Upper lobe of left lung (tissue), 6 donors: ENCODE measurements at regions not wholly inside any gene's neighbourhood (a gene's known extent, or its start where the extent isn't known, plus 50 kb on each side); places are given as distances from the start of the nearest gene placed in this dataset.

ENCODE experiments used
- ATAC-seq, 2 donors: fragments of 200-7000 bp; cut with Tn5 transposase; one replicate each; pipeline ENCODE4 v1.9.1; 2022; ENCODE audit warnings: mild to moderate bottlenecking in 2 of 2, moderate library complexity in 2 of 2; ENCODE audit not compliant: low FRiP score in 2 of 2
- DNase-seq, 2 donors: peaks; one replicate each; pipeline ENCODE4 v3.0.0-alpha.2; 2019 to 2020
- H3K27ac ChIP-seq, 4 donors: fragments of 200-600 bp; sonication (generic); one replicate each; pipeline ENCODE4 v1.5.1; 2016 to 2019
- H3K27me3 ChIP-seq, 4 donors: fragments of 200-600 bp; sonication (generic); one replicate each; pipeline ENCODE4 v1.5.1; 2017 to 2019
- H3K36me3 ChIP-seq, 4 donors: fragments of 200-600 bp; sonication (generic); one replicate each; pipeline ENCODE4 v1.5.1; 2016 to 2019
- H3K4me1 ChIP-seq, 4 donors: fragments of 200-600 bp; sonication (generic); one replicate each; pipeline ENCODE4 v1.5.1; 2018 to 2019
- H3K4me3 ChIP-seq, 4 donors: fragments of 200-600 bp; sonication (generic); one replicate each; pipeline ENCODE4 v1.5.1; 2017 to 2019; ENCODE audit warnings: mild to moderate bottlenecking in 2 of 4, moderate library complexity in 1 of 4
- H3K9me3 ChIP-seq, 4 donors: fragments of 200-600 bp; sonication (generic); one replicate each; pipeline ENCODE4 v1.5.1; 2018 to 2019
- CTCF ChIP-seq, 6 experiments: fragments of 450-650 bp in 4 of 6; fragments of 200-600 bp in 2 of 6; sonication (generic) in 2 of 6; IDR thresholded peaks; one replicate each; pipeline ENCODE4 v1.5.1; 2016 to 2019; ENCODE audit warnings: antibody characterized with exemption in 6 of 6
- EP300 ChIP-seq, 4 donors: sonication (generic); formaldehyde crosslinking; IDR thresholded peaks; one replicate each; pipeline ENCODE4 v1.5.1; 2017; ENCODE audit warnings: antibody characterized with exemption in 4 of 4, control low read depth in 2 of 4
- POLR2A ChIP-seq, 4 donors: fragments of 450-650 bp; IDR thresholded peaks; one replicate each; pipeline ENCODE4 v1.5.1; 2016 to 2017; ENCODE audit warnings: antibody characterized with exemption in 4 of 4, mild to moderate bottlenecking in 2 of 4
- POLR2AphosphoS5 ChIP-seq, 2 donors: sonication (generic); formaldehyde crosslinking; IDR thresholded peaks; one replicate each; pipeline ENCODE4 v1.5.1; 2017; ENCODE audit warnings: antibody characterized with exemption in 2 of 2
- WGBS, 2 donors: methylation state at CpG; one replicate each; pipeline ENCODE4 v1.1.5; 2017 to 2018; 5-methylcytosine and 5-hydroxymethylcytosine counted together
- donor health status: DM: no; HTN: no; CAD: no; lungs with moderate emphysema.
- donor health status: DM: no; HTN: yes; CAD: no; lungs with severe emphysema.

DNA sequence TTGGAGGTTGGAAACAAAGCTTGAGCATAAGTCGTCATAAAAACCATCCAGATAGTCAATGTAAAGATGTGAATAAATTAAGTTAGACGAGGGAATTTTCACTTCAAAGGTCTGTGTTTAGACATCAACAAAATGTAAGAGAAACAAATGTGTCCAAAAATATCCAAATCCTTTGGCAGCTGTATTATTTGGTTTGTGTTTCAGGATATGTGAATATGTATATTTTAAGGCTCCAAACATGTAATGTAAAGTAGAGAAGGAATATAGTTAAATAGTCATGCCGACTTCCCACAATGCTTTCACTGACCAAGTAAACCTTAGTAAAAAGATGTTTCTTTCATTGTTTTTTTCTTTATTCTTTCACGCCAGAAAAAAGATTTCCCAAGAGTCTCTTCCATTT lies 604.9 kb upstream of the NRP1 start:
- Histone ChIP-seq H3K27ac (no peak overlapping the region), H3K27me3 (no peaks in the 10 kb centered on the region), H3K9me3 (no peaks in the 10 kb centered on the region), H3K36me3 (no peaks in the 10 kb centered on the region), H3K4me3 (no peak overlapping the region), H3K4me1 (no peaks in the 10 kb centered on the region)
- ATAC-seq (no peak), DNase-seq (no peak)
- 90 to 92% methylated on average over 4 of the region's 4 CpGs for WGBS, 2 donors
- TF ChIP-seq EP300 (IDR thresholded peaks at IDR 0.05), result no peak
- TF ChIP-seq POLR2A (IDR thresholded peaks at IDR 0.05), result no peak
- TF ChIP-seq CTCF (IDR thresholded peaks at IDR 0.05), result no peak
- no peak for TF ChIP-seq POLR2AphosphoS5 (IDR thresholded peaks at IDR 0.05)

- no peaks in the 10 kb centered on the region for H3K27me3 ChIP-seq
- no peaks in the 10 kb centered on the region for H3K9me3 ChIP-seq
- ATAC-seq (no peak), DNase-seq (no peak)
- H3K4me3 ChIP-seq, result no peak overlapping the region
- no peaks in the 10 kb centered on the region for H3K4me1 ChIP-seq
- H3K36me3 ChIP-seq, result no peaks in the 10 kb centered on the region
- TF ChIP-seq POLR2A (IDR thresholded peaks at IDR 0.05) (no peak), POLR2AphosphoS5 (IDR thresholded peaks at IDR 0.05) (no peak), CTCF (IDR thresholded peaks at IDR 0.05) (no peak), EP300 (IDR thresholded peaks at IDR 0.05) (no peak)
- WGBS, 2 donors, result 76 to 89% methylated on average over 3 of the region's 3 CpGs
- no peak overlapping the region for H3K27ac ChIP-seq
Measured at GRCh38 chr10:33938001-33938400, 603.5 kb upstream of the NRP1 start.

- H3K4me1 ChIP-seq, result no peaks in the 10 kb centered on the region
- no peak overlapping the region for H3K4me3 ChIP-seq
- no peak for TF ChIP-seq EP300 (IDR thresholded peaks at IDR 0.05)
- TF ChIP-seq CTCF (IDR thresholded peaks at IDR 0.05), result no peak
- TF ChIP-seq POLR2AphosphoS5 (IDR thresholded peaks at IDR 0.05), result no peak
- TF ChIP-seq POLR2A (IDR thresholded peaks at IDR 0.05), result no peak
- no peak overlapping the region for H3K27ac ChIP-seq
- no peaks in the 10 kb centered on the region for H3K36me3 ChIP-seq
- DNase-seq (no peak), ATAC-seq (no peak)
- no peaks in the 10 kb centered on the region for H3K27me3 ChIP-seq
- no peaks in the 10 kb centered on the region for H3K9me3 ChIP-seq
- WGBS, 2 donors, result 72 to 79% methylated on average over 15 of the region's 15 CpGs
Measured at GRCh38 chr10:33937036-33937730, 602.7 kb upstream of the NRP1 start.

DNA sequence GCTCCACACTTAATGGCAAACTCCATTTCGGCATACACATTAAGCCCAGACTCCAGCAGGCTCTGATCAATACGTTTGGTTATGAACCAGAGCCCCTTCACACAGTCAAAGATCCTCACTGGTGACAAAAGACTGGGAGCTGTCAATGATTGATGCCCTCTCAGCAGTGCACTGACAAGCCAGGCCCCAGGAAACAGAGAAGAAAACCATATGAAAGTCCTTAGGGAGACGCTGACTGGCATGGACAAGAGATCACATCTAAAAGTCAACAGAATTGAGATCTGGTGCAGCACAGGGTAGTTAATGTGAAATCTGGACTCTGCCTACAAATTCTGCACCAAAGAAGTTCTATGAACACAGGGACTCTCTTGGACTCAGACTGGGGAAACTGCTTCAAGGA lies 600.9 kb upstream of the NRP1 start:
- ATAC-seq (no peak), DNase-seq (no peak)
- WGBS, 2 donors, result 76 to 86% methylated on average over 3 of the region's 3 CpGs
- Histone ChIP-seq H3K9me3 (no peaks in the 10 kb centered on the region), H3K4me1 (no peaks in the 10 kb centered on the region), H3K4me3 (no peak overlapping the region), H3K27me3 (no peaks in the 10 kb centered on the region), H3K36me3 (no peaks in the 10 kb centered on the region), H3K27ac (no peak overlapping the region)
- TF ChIP-seq EP300 (IDR thresholded peaks at IDR 0.05) (no peak), POLR2A (IDR thresholded peaks at IDR 0.05) (no peak), POLR2AphosphoS5 (IDR thresholded peaks at IDR 0.05) (no peak), CTCF (IDR thresholded peaks at IDR 0.05) (no peak)

DNA sequence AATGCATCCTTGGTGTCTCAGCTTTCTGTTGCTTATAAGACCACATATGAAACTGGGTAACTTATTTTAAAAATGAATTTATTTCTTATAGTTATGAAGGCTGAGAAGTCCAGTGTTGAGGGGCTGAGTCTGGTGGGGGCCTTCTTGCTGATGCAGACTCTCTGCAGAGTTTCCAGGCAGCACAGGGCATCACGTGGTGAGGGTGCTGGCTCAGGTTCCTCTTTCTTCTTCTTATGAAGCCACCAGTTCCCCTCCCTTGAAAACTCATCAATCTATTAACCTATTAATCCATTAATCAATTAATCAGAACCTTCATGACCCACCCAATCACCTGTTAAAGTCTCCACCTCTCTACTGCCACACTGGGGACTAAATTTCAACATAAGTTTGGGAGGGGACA lies 595.6 kb upstream of the NRP1 start:
- ATAC-seq, result no peak
- Histone ChIP-seq H3K4me1 (no peaks in the 10 kb centered on the region), H3K4me3 (no peak overlapping the region), H3K27me3 (no peaks in the 10 kb centered on the region), H3K9me3 (no peaks in the 10 kb centered on the region), H3K36me3 (no peaks in the 10 kb centered on the region), H3K27ac (no peak overlapping the region)
- DNase-seq, result no peak
- 63 to 71% methylated on average over 1 of the region's 1 CpG for WGBS, 2 donors
- no peak for TF ChIP-seq POLR2A (IDR thresholded peaks at IDR 0.05)
- no peak for TF ChIP-seq POLR2AphosphoS5 (IDR thresholded peaks at IDR 0.05)
- TF ChIP-seq CTCF (IDR thresholded peaks at IDR 0.05), result no peak
- TF ChIP-seq EP300 (IDR thresholded peaks at IDR 0.05), result no peak
